Endothelial cell of umbilical vein (primary cell): ENCODE measurements at regions not wholly inside any gene's neighbourhood (a gene's known extent, or its start where the extent isn't known, plus 50 kb on each side); places are given as distances from the start of the nearest gene placed in this dataset.

Experiments
- BruUV-seq: library from RNA; stranded (reverse); fragments of 400-500 nt; replicated peaks from 2 replicates; lab custom pipeline; 2021; lab: Mats Ljungman, UMichigan
- CTCF ChIA-PET: fragments of 300-600, 350-600 bp; sonication (Branson Sonifier 250); formaldehyde crosslinking; loops from one replicate; lab custom pipeline; 2021; ENCODE audit warnings: antibody characterized with exemption, inconsistent platforms; lab: Charles Lee
- POLR2A ChIA-PET: fragments of 300-600, 350-600 bp; sonication (Branson Sonifier 250); formaldehyde crosslinking; loops from one replicate; lab custom pipeline; 2021; ENCODE audit warnings: antibody characterized with exemption, inconsistent platforms; lab: Charles Lee
- DNase-seq: peaks from one replicate; pipeline ENCODE4 v3.0.0-alpha.2; 2011; ENCODE audit warnings: low read depth, low spot score
- FAIRE-seq: peaks from 2 replicates; lab custom pipeline; 2011; peaks lifted over from hg19 to GRCh38; lab: Jason Lieb, UNC
- H2AFZ ChIP-seq: 2 replicates; pipeline ENCODE4 v1.6.0; 2012; ENCODE audit warnings: low read depth, low read length, control low read depth, inconsistent platforms
- H3K27ac ChIP-seq: 2 replicates; pipeline ENCODE4 v1.5.1; 2011; ENCODE audit warnings: low read depth, mild to moderate bottlenecking, control low read depth, low read length, moderate library complexity; ENCODE audit not compliant: insufficient read depth
- H3K27me3 ChIP-seq, 2 experiments: 2 replicates each; pipeline versions ENCODE4 v1.6.0 to v1.6.1; 2011; ENCODE audit warnings: low read length in 2 of 2, mixed read lengths in 1 of 2; ENCODE audit not compliant: control insufficient read depth in 2 of 2, insufficient read depth in 2 of 2
- H3K36me3 ChIP-seq, 2 experiments: 2 replicates in 1 of 2; 3 replicates in 1 of 2; pipeline ENCODE4 v1.5.1; 2011; ENCODE audit warnings: low read length in 2 of 2, mild to moderate bottlenecking in 1 of 2, moderate library complexity in 1 of 2; ENCODE audit not compliant: control insufficient read depth in 2 of 2, insufficient read depth in 2 of 2; ENCODE audit errors: extremely low read depth in 1 of 2
- H3K4me1 ChIP-seq: 3 replicates; pipeline ENCODE4 v1.5.1; 2011; ENCODE audit warnings: mild to moderate bottlenecking, low read length; ENCODE audit not compliant: control insufficient read depth, insufficient read depth; ENCODE audit errors: extremely low read depth
- H3K4me2 ChIP-seq: 2 replicates; pipeline ENCODE4 v1.6.1; 2011; ENCODE audit warnings: low read length, control low read depth, mixed read lengths; ENCODE audit not compliant: insufficient read depth
- H3K4me3 ChIP-seq, 3 experiments: fragments of 200-600 bp in 1 of 3; sonication (generic), shearing (Covaris generic) in 1 of 3; replicated peaks in 1 of 3; 2 replicates each; pipeline ENCODE4 v1.5.1; 2011 to 2016; ENCODE audit warnings: control low read depth in 3 of 3, low read length in 3 of 3, mild to moderate bottlenecking in 2 of 3, inconsistent platforms in 1 of 3, low read depth in 1 of 3, moderate library complexity in 1 of 3; ENCODE audit not compliant: insufficient read depth in 1 of 3
- H3K79me2 ChIP-seq: 2 replicates; pipeline ENCODE4 v1.6.0; 2012; ENCODE audit warnings: low read length, inconsistent platforms; ENCODE audit not compliant: control insufficient read depth, insufficient read depth
- H3K9ac ChIP-seq: replicated peaks from 2 replicates; pipeline ENCODE3; 2011; ENCODE audit warnings: low read length, control low read depth; ENCODE audit not compliant: insufficient read depth; ENCODE audit errors: extremely low read depth
- H3K9me1 ChIP-seq: replicated peaks from 3 replicates; pipeline ENCODE4 v1.6.0; 2011; ENCODE audit warnings: mild to moderate bottlenecking, low read length; ENCODE audit not compliant: control insufficient read depth, insufficient read depth; ENCODE audit errors: extremely low read depth
- H3K9me3 ChIP-seq: replicated peaks from 2 replicates; pipeline ENCODE4 v1.5.1; 2012; ENCODE audit warnings: low read length, inconsistent platforms; ENCODE audit not compliant: control insufficient read depth, insufficient read depth
- H4K20me1 ChIP-seq: replicated peaks from 2 replicates; pipeline ENCODE3; 2011; ENCODE audit warnings: mild to moderate bottlenecking, low read length; ENCODE audit not compliant: control insufficient read depth, insufficient read depth; ENCODE audit errors: extremely low read depth
- EZH2 ChIP-seq: IDR thresholded peaks from 2 replicates; pipeline ENCODE4 v1.6.1; 2012; ENCODE audit warnings: borderline replicate concordance, low read depth, mild to moderate bottlenecking, moderate library complexity, low read length, inconsistent platforms; ENCODE audit not compliant: severe bottlenecking
- FOS ChIP-seq: IDR thresholded peaks from 2 replicates; pipeline ENCODE4 v1.6.1; 2011; ENCODE audit warnings: mild to moderate bottlenecking, low read length, moderate library complexity, borderline replicate concordance; ENCODE audit not compliant: insufficient read depth
- GATA2 ChIP-seq: IDR thresholded peaks from 2 replicates; pipeline ENCODE4 v1.7.0; 2011; ENCODE audit warnings: low read depth, mild to moderate bottlenecking, moderate library complexity, mixed read lengths, low read length; ENCODE audit not compliant: insufficient read length, insufficient read depth
- JUN ChIP-seq: IDR thresholded peaks from 2 replicates; pipeline ENCODE4 v1.6.1; 2011; ENCODE audit warnings: borderline replicate concordance, low read depth; ENCODE audit not compliant: insufficient read length, insufficient read depth
- MYC ChIP-seq: IDR thresholded peaks from one replicate; pipeline ENCODE4 v1.6.1; 2011; ENCODE audit warnings: mild to moderate bottlenecking, low read depth, low read length
- POLR2A ChIP-seq: IDR thresholded peaks from 2 replicates; pipeline ENCODE4 v1.6.1; 2012; ENCODE audit warnings: low read depth, mild to moderate bottlenecking, control low read depth, low read length
- POLR2AphosphoS5 ChIP-seq: IDR thresholded peaks from 2 replicates; pipeline ENCODE4 v1.6.1; 2012; ENCODE audit warnings: low read depth, mild to moderate bottlenecking, control low read depth, low read length, moderate library complexity; ENCODE audit not compliant: insufficient read depth
- dilution Hi-C: fragments of 300-500 bp; cut with MboI; formaldehyde crosslinking; loops from one replicate; pipeline ENCODE4 v1.15.0; 2019; ENCODE audit warnings: low sequenced_read_pairs; ENCODE audit not compliant: extremely low pct_ligation_motif_present
- intact Hi-C: fragments of 100-400 bp; cut with micrococcal nuclease; formaldehyde crosslinking; loops from one replicate; pipeline ENCODE4 v1.10.0; 2022
- TF ChIP-seq, protein P1 (sequence below), 2 donors: IDR thresholded peaks; 1 replicate in 1 of 2; 2 replicates in 1 of 2; pipeline ENCODE4 v1.5.1; 2011; ENCODE audit warnings: low read length in 2 of 2, mild to moderate bottlenecking in 2 of 2, moderate library complexity in 2 of 2, control low read depth in 1 of 2, inconsistent platforms in 1 of 2, low read depth in 1 of 2; ENCODE audit not compliant: insufficient read depth in 1 of 2; ENCODE audit errors: extremely low read depth in 1 of 2
- TF ChIP-seq, protein P2 (sequence below): IDR thresholded peaks from 2 replicates; pipeline ENCODE4 v1.6.1; 2011; ENCODE audit not compliant: insufficient read depth, insufficient read length

DNA sequence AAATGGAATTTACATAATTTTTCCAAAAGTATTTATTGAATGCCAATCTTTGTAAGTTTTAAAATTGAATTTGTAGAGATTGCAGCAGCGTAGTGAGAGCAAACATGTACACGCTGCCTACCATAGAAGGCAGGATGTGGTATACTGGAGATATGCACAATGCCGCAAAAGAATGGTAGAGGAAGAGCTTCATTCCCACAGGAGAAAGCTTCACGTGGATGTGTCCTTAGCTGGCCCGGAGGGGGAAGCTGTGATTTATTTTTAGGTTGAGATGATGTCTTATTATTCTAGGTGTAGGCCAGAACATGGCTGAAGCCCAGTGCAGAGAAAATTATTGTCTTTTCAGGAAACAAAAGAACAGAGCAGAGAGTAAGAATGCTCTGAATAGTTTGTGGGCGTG, 743.3 kb upstream of the BCHE start:
- H3K27ac ChIP-seq: no peak overlapping the region
- no peak overlapping the region for H3K4me2 ChIP-seq
- H3K4me1 ChIP-seq: no peaks in the 10 kb centered on the region
- H3K79me2 ChIP-seq: no peaks in the 10 kb centered on the region
- no peak for DNase-seq
- H3K27me3 ChIP-seq: no peaks in the 10 kb centered on the region
- H4K20me1 ChIP-seq: no peaks in the 10 kb centered on the region
- BruUV-seq: no TSS peak
- dilution Hi-C loops: no loop called here
- POLR2A ChIA-PET: no interaction called here
- H3K9ac ChIP-seq: no peak overlapping the region
- intact Hi-C loops: no loop called here
- CTCF ChIA-PET: no interaction called here
- no peaks in the 10 kb centered on the region for H3K9me3 ChIP-seq
- H2AFZ ChIP-seq: no peak overlapping the region
- no peaks in the 10 kb centered on the region for H3K36me3 ChIP-seq
- TF ChIP-seq, protein P1, sequence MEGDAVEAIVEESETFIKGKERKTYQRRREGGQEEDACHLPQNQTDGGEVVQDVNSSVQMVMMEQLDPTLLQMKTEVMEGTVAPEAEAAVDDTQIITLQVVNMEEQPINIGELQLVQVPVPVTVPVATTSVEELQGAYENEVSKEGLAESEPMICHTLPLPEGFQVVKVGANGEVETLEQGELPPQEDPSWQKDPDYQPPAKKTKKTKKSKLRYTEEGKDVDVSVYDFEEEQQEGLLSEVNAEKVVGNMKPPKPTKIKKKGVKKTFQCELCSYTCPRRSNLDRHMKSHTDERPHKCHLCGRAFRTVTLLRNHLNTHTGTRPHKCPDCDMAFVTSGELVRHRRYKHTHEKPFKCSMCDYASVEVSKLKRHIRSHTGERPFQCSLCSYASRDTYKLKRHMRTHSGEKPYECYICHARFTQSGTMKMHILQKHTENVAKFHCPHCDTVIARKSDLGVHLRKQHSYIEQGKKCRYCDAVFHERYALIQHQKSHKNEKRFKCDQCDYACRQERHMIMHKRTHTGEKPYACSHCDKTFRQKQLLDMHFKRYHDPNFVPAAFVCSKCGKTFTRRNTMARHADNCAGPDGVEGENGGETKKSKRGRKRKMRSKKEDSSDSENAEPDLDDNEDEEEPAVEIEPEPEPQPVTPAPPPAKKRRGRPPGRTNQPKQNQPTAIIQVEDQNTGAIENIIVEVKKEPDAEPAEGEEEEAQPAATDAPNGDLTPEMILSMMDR (IDR thresholded peaks at IDR 0.05; ENCODE audit: extremely low read depth in 1 of 2, insufficient read depth in 1 of 2, low read depth in 1 of 2, low read length in 2 of 2): no peak
- TF ChIP-seq POLR2A (no peak), FOS (no peak), EZH2 (no peak), POLR2AphosphoS5 (no peak), MYC (no peak), JUN (no peak), GATA2 (no peak)
- TF ChIP-seq, protein P2, sequence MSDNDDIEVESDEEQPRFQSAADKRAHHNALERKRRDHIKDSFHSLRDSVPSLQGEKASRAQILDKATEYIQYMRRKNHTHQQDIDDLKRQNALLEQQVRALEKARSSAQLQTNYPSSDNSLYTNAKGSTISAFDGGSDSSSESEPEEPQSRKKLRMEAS: no peak
- no peaks in the 10 kb centered on the region for H3K9me1 ChIP-seq
- no peak overlapping the region for H3K4me3 ChIP-seq
- FAIRE-seq: no peak
